Adrenal gland (tissue), 9 donors: ENCODE measurements at regions not wholly inside any gene's neighbourhood (a gene's known extent, or its start where the extent isn't known, plus 50 kb on each side); places are given as distances from the start of the nearest gene placed in this dataset.
"Not testable (repeated sequence)": the region's sequence is repeated elsewhere in the genome, so short reads cannot be mapped to it uniquely, and the experiment has no call there.

Source experiments
- DNase-seq, 7 donors: peaks; one replicate each; pipeline ENCODE4 v3.0.0-alpha.2; 2019 to 2020
- H3K27ac ChIP-seq, 5 donors: fragments of 200-600 bp; sonication (generic) in 4 of 5; 1 replicate in 3 of 5; 2 replicates in 2 of 5; pipeline versions ENCODE4 v1.5.1 to v1.8.0; 2016 to 2020; ENCODE audit warnings: mild to moderate bottlenecking in 1 of 5
- H3K27me3 ChIP-seq: fragments of 200-600 bp; 2 replicates; pipeline ENCODE4 v1.8.0; 2021
- H3K36me3 ChIP-seq, 2 donors: fragments of 200-600 bp; replicated peaks in 1 of 2; 1 replicate in 1 of 2; 2 replicates in 1 of 2; pipeline versions ENCODE4 v1.5.1 to v1.8.0; 2018 to 2022
- H3K4me1 ChIP-seq, 2 donors: fragments of 200-600 bp; replicated peaks in 1 of 2; 1 replicate in 1 of 2; 2 replicates in 1 of 2; pipeline versions ENCODE4 v1.5.1 to v1.8.0; 2018 to 2021
- H3K4me3 ChIP-seq, 4 donors: fragments of 200-600 bp; sonication (generic) in 3 of 4; one replicate each; pipeline ENCODE4 v1.5.1; 2016 to 2018
- H3K9me3 ChIP-seq, 3 donors: fragments of 200-600 bp; sonication (generic) in 1 of 3; replicated peaks in 1 of 3; 1 replicate in 2 of 3; 2 replicates in 1 of 3; pipeline versions ENCODE4 v1.5.1 to v1.8.0; 2016 to 2021
- POLR2A ChIP-seq, 2 donors: fragments of 450-650 bp; IDR thresholded peaks; one replicate each; pipeline ENCODE4 v1.6.1; 2017; ENCODE audit warnings: antibody characterized with exemption in 2 of 2, mild to moderate bottlenecking in 2 of 2, moderate library complexity in 1 of 2
- WGBS, 4 donors: extraction: QIAGEN DNeasy Blood & Tissue Kit in 2 of 4; methylation state at CpG; one replicate each; pipeline versions ENCODE4 v1.1.5 to v1.1.7; 2013 to 2017; 5-methylcytosine and 5-hydroxymethylcytosine counted together
- intact Hi-C, 2 donors: fragments of 100-400 bp; cut with DNase I; formaldehyde crosslinking; loops; one replicate each; pipeline versions ENCODE4 v1.14.1 to v1.15.0; 2022 to 2023
- TF ChIP-seq, protein P1 (sequence below), 6 experiments: fragments of 450-650 bp in 4 of 6; fragments of 200-600 bp in 2 of 6; sonication (generic) in 1 of 6; IDR thresholded peaks; 1 replicate in 5 of 6; 2 replicates in 1 of 6; pipeline versions ENCODE4 v1.5.1 to v1.8.0; 2016 to 2021; ENCODE audit warnings: antibody characterized with exemption in 6 of 6, mild to moderate bottlenecking in 2 of 6, moderate library complexity in 1 of 6
- donor health status: healthy with polysubstance abuse.
- donor health status: Bipolar disorder and iron deficiency.
- donor health status: DM: yes; HTN: yes; CAD: no.
- donor health status: DM: no; HTN: no; CAD: no.
- donor health status: DM: no; HTN: no; CAD: no.

DNA sequence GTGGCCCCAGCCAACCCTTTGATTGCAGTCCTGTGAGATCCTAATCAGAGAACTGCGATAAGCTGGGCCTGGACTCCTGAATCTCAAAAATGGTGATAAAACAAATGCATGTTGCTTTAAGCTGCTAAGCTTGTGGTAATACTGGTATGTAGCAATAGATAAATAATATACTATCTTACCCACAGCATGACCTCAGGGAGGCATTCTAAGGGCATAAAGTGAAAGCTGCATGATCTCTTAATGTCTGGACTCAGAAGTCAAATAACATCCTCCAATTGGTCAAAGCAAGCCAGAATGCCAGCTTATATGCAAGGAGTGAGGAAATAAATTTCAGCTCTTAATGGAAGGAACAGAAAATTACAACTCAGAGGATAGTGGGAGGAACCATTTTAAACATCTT is 246.1 kb downstream of the FSIP2 start:
- TF ChIP-seq, protein P1, sequence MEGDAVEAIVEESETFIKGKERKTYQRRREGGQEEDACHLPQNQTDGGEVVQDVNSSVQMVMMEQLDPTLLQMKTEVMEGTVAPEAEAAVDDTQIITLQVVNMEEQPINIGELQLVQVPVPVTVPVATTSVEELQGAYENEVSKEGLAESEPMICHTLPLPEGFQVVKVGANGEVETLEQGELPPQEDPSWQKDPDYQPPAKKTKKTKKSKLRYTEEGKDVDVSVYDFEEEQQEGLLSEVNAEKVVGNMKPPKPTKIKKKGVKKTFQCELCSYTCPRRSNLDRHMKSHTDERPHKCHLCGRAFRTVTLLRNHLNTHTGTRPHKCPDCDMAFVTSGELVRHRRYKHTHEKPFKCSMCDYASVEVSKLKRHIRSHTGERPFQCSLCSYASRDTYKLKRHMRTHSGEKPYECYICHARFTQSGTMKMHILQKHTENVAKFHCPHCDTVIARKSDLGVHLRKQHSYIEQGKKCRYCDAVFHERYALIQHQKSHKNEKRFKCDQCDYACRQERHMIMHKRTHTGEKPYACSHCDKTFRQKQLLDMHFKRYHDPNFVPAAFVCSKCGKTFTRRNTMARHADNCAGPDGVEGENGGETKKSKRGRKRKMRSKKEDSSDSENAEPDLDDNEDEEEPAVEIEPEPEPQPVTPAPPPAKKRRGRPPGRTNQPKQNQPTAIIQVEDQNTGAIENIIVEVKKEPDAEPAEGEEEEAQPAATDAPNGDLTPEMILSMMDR (IDR thresholded peaks at IDR 0.05): no peak
- no peak for TF ChIP-seq POLR2A (IDR thresholded peaks at IDR 0.05)
- intact Hi-C loops: no loop called here
- Histone ChIP-seq H3K4me1 (no peaks in the 10 kb centered on the region), H3K9me3 (no peaks in the 10 kb centered on the region), H3K27me3 (no peaks in the 10 kb centered on the region), H3K36me3 (no peaks in the 10 kb centered on the region), H3K27ac (no peak overlapping the region), H3K4me3 (no peak overlapping the region)
- WGBS, 4 donors: 86 to 100% (median 95%) methylated on average over 1 of the region's 1 CpG
- no peak for DNase-seq

- H3K36me3 ChIP-seq, H3K9me3 ChIP-seq, intact Hi-C loops, H3K4me3 ChIP-seq, H3K4me1 ChIP-seq, H3K27me3 ChIP-seq, H3K27ac ChIP-seq, DNase-seq: not testable (repeated sequence)
- WGBS, 4 donors: 93 to 95% (median 94%) methylated on average over 5 of the region's 5 CpGs
These were observed 250.3 kb downstream of the FSIP2 start for GRCh38 chr2:185988907-185989306.

DNA sequence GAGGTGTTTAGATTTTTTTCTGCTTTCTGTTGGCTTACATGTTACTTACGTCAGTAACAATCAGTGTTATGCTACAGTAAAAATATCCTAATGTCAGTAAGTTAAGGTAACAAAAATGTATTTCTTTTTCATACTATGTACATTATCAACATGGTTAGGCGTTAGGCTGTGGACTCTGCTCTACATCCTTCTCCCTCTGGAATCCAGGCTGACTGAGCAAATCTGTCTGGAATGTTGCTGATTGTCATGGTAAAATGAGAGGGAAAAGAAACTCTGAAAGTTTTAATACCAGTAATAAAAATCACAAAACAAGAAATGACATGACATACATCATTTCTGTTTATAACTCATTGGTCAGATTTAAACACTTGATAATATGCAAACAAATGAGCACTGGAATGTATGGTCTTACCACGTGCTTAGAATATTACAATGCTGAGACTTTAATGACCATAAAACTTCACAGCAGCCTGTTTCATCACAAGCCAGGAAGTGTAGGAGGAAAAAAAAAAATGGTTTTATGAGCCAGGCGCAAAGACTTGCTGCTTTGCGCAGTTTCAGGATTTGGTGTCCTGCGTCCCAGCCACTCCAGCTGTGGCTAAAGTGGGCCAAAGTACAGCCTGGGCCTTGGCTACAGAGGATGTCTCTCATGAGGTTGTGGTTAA is 252.4 kb downstream of the FSIP2 start:
- H3K9me3 ChIP-seq: no peaks in the 10 kb centered on the region
- no peaks in the 10 kb centered on the region for H3K27me3 ChIP-seq
- H3K36me3 ChIP-seq: no peaks in the 10 kb centered on the region
- WGBS, 4 donors: 94 to 96% (median 95%) methylated on average over 6 of the region's 6 CpGs
- intact Hi-C loops: no loop called here
- no peaks in the 10 kb centered on the region for H3K4me1 ChIP-seq
- TF ChIP-seq, protein P1 (IDR thresholded peaks at IDR 0.05): no peak
- no peak for TF ChIP-seq POLR2A (IDR thresholded peaks at IDR 0.05)
- no peak overlapping the region for H3K27ac ChIP-seq
- H3K4me3 ChIP-seq: no peak overlapping the region
- no peak for DNase-seq

GRCh38 chr2:185998562-185999070 is 260.0 kb downstream of the FSIP2 start:
- Histone ChIP-seq H3K4me3 (no peak overlapping the region), H3K27ac (no peak overlapping the region), H3K4me1 (no peaks in the 10 kb centered on the region), H3K36me3 (no peaks in the 10 kb centered on the region), H3K27me3 (no peaks in the 10 kb centered on the region), H3K9me3 (no peaks in the 10 kb centered on the region)
- no peak for DNase-seq
- WGBS, 4 donors: 90 to 96% (median 92%) methylated on average over 2 of the region's 2 CpGs
- intact Hi-C loops: no loop called here
- no peak for TF ChIP-seq POLR2A (IDR thresholded peaks at IDR 0.05)
- TF ChIP-seq, protein P1 (IDR thresholded peaks at IDR 0.05): no peak

DNA sequence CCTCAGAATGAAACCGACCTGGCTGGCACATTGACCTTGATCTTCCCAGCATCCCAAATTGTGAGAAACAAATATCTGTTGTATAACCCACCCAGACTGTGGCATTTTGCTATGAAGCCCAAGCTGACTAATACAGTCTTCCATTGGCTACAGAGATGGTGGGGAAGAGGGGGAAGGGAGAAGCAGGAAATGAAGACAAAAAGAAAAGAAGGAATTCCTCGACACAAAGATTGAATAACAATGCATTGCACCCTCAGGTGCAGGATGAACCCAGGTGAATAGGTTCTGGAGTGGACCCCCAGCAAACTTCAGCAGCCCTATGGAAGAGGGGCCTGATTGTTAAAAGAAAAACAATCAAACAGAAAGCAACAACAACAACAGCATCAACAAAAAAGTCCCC is 270.7 kb downstream of the FSIP2 start:
- Histone ChIP-seq H3K4me1 (no peaks in the 10 kb centered on the region), H3K4me3 (no peak overlapping the region), H3K36me3 (no peaks in the 10 kb centered on the region), H3K27ac (no peak overlapping the region), H3K9me3 (no peaks in the 10 kb centered on the region), H3K27me3 (no peaks in the 10 kb centered on the region)
- 76 to 92% (median 88%) methylated on average over 2 of the region's 2 CpGs for WGBS, 4 donors
- intact Hi-C loops: no loop called here
- DNase-seq: no peak
- no peak for TF ChIP-seq POLR2A (IDR thresholded peaks at IDR 0.05)
- TF ChIP-seq, protein P1 (IDR thresholded peaks at IDR 0.05): no peak
